Middle frontal gyrus (tissue), 1 donor: ENCODE measurements at regions not wholly inside any gene's neighbourhood (a gene's known extent, or its start where the extent isn't known, plus 50 kb on each side); places are given as distances from the start of the nearest gene placed in this dataset.

Source experiments
- DNase-seq: peaks from one replicate; pipeline ENCODE4 v3.0.0-alpha.2; 2015; ENCODE audit warnings: low spot score; ENCODE audit errors: extremely low spot score

GRCh38 chr12:107622001-107622400, 63.6 kb upstream of the PWP1 start:
- DNase-seq, result no peak

GRCh38 chr12:107624493-107624892, 61.1 kb upstream of the PWP1 start:
- no peak for DNase-seq

- DNase-seq, result no peak
Observed at GRCh38 chr12:107631715-107632114, 53.9 kb upstream of the PWP1 start.

GRCh38 chr12:107632246-107632645, 53.4 kb upstream of the PWP1 start:
- DNase-seq, result no peak

GRCh38 chr12:107634530-107634929, 51.1 kb upstream of the PWP1 start:
- DNase-seq, result no peak

- DNase-seq, result no peak
Observed at GRCh38 chr12:107635139-107635538, 50.5 kb upstream of the PWP1 start.
